ENCODE measurements at regions not wholly inside any gene's neighbourhood (a gene's known extent, or its start where the extent isn't known, plus 50 kb on each side); places are given as distances from the start of the nearest gene placed in this dataset.

DNA sequence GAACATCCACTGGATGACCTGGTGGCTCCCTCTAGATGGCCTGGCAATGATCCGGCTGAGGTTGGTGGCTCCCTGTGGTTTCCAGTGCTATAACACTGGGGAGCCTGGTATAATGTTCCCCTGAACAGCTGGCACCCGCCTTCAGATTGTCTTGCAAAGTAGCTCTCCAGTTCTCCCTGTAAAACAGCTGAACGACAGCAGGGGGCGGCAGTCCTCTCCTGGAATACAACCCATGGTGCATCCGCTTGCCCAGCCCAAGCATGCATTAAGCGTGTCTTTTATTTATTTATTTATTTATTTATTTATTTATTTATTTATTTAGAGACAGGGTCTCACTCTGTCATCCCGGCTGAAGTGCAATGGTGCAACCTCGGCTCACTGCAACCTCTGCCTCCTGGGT is 258.9 kb downstream of the BUD13 start:
- TF ChIP-seq NFIC (IDR thresholded peaks at IDR 0.05) (no peak), RAD21 (IDR thresholded peaks at IDR 0.05; ENCODE audit: low read depth) (peak; percentile 52), ZBTB7A (IDR thresholded peaks at IDR 0.05; ENCODE audit: low read depth) (no peak), YY1 (IDR thresholded peaks at IDR 0.05; ENCODE audit: low read depth) (no peak), CEBPB (IDR thresholded peaks at IDR 0.05) (no peak), EGR1 (IDR thresholded peaks at IDR 0.05) (no peak), TAF1 (IDR thresholded peaks at IDR 0.05; ENCODE audit: low read depth) (no peak), TEAD4 (IDR thresholded peaks at IDR 0.05) (no peak), FOXM1 (IDR thresholded peaks at IDR 0.05; ENCODE audit: borderline replicate concordance, low read depth) (no peak), EP300 (IDR thresholded peaks at IDR 0.05; ENCODE audit: borderline replicate concordance) (no peak), CREB1 (IDR thresholded peaks at IDR 0.05; ENCODE audit: low read depth) (no peak), TCF12 (IDR thresholded peaks at IDR 0.05; ENCODE audit: low read depth) (no peak)
- TF ChIP-seq, protein P1, sequence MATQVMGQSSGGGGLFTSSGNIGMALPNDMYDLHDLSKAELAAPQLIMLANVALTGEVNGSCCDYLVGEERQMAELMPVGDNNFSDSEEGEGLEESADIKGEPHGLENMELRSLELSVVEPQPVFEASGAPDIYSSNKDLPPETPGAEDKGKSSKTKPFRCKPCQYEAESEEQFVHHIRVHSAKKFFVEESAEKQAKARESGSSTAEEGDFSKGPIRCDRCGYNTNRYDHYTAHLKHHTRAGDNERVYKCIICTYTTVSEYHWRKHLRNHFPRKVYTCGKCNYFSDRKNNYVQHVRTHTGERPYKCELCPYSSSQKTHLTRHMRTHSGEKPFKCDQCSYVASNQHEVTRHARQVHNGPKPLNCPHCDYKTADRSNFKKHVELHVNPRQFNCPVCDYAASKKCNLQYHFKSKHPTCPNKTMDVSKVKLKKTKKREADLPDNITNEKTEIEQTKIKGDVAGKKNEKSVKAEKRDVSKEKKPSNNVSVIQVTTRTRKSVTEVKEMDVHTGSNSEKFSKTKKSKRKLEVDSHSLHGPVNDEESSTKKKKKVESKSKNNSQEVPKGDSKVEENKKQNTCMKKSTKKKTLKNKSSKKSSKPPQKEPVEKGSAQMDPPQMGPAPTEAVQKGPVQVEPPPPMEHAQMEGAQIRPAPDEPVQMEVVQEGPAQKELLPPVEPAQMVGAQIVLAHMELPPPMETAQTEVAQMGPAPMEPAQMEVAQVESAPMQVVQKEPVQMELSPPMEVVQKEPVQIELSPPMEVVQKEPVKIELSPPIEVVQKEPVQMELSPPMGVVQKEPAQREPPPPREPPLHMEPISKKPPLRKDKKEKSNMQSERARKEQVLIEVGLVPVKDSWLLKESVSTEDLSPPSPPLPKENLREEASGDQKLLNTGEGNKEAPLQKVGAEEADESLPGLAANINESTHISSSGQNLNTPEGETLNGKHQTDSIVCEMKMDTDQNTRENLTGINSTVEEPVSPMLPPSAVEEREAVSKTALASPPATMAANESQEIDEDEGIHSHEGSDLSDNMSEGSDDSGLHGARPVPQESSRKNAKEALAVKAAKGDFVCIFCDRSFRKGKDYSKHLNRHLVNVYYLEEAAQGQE (IDR thresholded peaks at IDR 0.05; ENCODE audit: low read depth): no peak
- TF ChIP-seq, protein P2, sequence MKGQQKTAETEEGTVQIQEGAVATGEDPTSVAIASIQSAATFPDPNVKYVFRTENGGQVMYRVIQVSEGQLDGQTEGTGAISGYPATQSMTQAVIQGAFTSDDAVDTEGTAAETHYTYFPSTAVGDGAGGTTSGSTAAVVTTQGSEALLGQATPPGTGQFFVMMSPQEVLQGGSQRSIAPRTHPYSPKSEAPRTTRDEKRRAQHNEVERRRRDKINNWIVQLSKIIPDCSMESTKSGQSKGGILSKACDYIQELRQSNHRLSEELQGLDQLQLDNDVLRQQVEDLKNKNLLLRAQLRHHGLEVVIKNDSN (IDR thresholded peaks at IDR 0.05): no peak

Data from Ishikawa (cell line).